Hypothalamus (tissue), 51 donors: ENCODE measurements at regions not wholly inside any gene's neighbourhood (a gene's known extent, or its start where the extent isn't known, plus 50 kb on each side); places are given as distances from the start of the nearest gene placed in this dataset.

Experiments used
- DNase-seq, 51 donors: peaks; one replicate each; lab custom pipeline; 2025; lab: John Stamatoyannopoulos, UW

DNA sequence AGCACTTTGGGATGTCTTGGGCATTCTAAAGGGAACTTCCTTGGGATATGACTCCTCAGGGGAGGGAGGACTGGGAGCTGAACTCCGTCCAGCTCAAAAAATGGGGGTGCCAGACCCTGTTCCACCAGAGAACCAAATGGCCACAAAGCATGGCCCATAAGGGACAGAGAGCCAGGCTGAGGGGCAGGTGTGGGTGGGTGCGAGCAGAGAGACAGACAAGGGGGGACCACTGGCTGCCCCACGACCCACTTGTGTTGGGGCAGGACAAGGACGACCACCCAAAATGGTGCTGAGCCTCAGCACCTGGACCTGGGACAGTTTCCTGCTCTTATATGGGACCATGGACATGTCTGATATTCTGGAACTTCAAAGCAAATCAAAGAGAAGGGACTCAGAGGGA is 148.2 kb upstream of the MLN start:
- DNase-seq: no peak

DNA sequence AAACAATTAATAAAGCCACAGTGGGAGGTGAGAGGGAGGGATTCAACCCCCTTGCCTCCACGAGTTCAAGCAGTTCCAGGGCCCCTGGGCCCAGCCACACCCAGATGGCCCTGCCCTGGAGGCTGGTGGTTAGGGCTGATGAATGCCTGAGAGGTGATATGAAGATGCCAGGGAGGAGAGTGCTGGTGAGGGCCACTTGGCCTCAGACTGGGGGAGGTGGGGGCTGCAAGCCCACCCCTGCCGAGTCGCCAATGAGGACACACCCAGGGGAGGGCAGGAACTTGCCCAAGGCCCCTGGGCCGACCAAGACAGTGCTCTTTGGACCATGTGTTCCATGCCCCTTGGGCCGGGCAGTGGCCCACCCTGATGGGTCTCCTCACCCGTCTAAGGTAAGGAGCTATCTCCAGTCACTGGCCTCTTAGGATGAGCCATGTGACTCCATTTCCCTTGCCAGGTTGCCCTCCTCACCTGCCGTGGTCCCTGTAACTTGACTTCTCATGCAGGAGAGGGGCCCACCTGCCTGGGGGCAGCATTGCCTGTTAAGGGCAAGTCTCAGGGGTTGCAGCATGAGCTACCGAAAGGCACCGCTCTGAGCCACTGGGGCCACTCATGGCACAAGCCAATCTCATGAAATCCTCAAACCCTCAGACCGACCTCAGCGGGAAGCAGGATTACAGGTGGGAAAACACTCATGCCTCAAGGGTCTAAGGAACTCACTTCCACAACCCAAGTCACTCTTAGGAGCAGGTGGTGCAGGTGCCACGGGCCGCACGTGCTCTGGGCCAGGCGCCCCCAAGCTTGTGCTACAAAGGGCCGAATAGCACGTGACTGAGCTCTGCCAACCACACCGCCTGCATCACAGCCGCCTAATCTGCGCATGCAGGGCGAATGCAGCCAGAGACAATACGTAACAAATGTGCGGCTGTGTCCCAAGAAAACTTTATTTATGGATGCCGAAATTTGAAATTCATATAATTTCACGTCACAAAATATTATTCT is 147.4 kb upstream of the MLN start:
- no peak for DNase-seq

DNA sequence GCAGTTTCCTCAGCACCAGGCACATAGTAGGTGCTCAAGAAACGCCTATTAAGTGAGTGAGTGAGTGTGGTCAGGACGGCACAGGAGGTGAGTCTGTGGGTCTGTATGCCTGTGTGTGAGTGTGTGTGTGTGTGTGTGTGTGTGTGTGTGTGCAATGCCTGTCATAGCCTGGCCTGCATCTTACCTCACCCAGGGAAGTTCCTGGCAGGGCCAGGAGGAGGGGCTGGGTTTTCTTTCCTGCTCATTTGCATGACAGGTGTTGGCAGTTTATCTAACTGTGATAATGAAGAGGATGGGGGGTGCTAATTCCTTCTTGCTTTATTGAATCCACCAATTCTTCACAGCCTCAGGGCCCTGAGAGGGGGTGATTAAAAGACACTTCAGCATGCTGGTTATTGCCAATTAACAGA is 146.7 kb upstream of the MLN start:
- no peak for DNase-seq

DNA sequence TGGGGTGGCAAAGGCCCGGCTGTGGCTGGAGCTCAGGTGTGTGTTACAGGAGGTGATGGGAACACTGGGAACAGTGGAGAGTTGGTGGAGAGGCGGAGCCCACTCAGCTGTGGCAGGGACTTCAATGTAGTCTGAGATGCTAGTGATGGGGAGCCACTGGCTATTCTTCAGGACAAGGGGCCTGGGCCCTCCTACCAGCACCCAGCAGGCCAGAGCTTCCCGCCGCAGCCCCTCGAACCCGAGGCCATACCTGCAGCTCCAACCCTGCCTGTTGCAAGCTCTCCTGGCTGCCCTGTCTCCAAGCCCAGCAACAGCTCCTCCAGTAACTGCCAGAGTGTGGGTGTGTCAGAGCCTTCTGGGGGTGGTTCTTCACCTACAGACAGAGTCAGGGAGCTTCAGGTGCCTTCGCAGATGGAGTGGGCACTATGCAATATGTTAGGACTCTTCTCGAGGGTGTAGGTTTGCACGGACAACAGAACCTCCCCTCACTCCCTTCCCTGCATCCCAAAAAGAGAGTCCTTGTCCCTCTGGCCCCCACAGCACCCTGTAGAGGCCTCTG is 146.2 kb upstream of the MLN start:
- no peak for DNase-seq

DNA sequence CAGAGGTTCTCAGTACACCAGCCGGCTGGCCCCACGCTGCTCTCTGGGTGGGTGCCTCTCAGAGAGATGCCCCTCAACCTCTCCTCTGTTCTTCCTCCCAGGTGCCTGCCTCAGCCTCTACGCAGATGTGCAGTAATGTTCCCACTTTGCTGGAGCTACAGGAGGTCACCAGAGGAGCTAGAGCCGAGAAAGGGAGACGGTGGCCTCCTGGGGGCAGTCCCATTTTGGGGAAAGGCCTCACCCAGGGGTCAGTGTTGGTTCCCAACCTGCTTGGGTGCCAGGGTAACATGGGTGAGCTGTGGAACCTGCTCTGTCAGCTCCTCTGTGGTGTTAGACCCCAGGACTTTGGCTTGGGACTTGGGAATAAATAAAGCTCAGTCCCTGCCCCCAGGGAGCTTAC is 145.3 kb upstream of the MLN start:
- DNase-seq: no peak

DNA sequence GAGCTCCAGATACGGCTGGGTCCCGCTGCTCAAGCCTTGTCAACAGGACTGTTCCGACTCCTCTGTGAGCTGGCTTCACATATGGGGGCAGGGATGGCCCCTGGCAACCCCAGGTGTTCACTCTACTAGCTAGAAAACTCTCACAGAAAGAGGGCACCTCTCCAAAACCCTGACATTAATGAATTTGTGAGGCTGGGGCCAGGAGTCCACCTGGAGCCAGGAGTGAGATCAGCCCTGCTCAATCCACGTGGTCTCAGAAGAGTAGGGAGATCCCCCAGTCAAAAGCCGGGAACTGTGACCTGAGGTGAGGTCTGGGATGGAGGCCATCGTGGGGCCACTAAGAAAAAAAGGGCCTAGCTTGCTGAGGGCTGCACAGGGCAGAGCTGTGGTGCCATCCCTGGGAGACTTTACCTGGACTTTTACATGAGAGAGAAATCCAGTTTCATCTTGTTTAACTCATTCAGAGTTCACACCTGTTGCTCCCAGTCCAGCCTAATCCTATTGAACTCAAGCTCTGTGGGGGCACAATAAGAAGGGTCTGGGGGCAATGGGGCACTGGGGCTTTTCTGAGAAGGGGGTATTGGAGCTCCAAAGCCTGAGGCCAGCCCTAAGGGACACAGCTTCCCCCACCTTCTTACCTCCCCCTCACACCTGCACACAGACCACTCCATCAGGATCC is 144.3 kb upstream of the MLN start:
- DNase-seq: no peak

DNA sequence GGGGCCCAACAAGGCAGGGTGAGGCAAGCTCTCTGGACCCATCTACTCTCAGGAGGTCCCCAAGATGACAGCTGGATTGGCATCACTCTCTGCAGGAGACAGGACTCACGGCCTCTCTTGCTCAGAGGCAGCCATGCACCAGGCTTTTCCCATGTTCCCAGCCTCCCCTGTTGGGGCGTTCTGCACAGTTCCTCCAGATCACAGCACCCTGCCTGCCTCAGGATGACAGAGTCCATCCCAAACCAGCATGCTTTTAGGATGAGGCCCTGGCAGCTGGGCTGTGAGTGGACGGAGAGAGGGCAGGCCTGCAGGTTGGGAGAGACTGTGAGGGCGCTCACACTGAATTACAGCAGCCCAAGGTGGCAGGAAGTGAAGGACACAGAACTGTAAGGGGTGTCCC is 143.2 kb upstream of the MLN start:
- no peak for DNase-seq

DNA sequence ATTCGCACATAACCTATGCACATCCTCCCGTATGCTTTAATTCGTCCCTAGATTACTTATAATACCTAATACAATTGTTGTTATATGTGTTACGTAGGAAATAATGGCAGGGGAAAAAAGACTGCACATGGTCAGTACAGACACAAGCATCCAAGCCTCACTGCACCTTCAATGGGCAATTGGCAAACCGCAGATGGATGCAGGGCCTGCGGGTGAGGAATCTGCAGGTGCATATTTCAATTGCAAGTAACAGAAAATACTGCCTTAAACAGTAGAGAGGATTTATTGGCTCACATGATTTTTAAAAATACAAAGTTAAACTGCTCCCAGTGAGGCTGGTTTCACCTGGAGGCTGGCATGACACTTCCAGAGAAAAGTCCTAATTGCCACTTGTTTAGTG is 142.1 kb upstream of the MLN start:
- no peak for DNase-seq

DNA sequence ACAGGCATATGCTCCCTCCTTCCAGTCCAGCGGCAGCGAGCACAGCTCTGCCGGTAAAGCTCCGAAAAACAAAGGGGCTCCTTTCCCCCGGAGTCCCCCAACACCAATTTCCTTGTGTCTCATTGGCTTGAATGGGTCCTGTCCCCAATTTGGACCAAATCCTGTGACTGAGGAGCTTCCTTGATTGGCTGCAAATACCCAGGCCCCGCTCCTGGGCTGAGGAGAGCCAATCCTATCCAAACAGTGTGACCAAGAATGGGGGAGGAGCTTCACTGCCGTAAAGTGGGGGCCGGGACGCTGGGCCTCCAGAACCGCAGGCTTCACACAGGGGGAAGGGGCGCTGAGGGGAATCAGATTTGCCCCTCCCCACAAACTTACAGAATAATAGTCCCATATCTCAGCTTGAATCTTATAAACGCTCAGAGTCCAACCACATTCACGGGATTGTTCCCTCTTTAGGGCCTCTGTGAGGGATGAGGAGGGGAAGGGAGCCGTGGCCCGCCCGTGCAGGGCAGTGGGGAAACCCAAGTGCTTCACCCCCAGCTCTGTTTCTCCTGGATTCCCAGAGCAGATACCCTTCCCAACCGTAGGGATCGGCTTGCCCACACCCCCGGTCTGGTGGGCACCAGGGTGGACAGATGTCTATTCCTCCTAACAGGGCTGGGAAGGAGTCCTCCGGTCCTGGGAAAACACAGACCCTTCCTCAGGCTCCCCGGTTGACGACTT is 141.0 kb upstream of the MLN start:
- no peak for DNase-seq

DNA sequence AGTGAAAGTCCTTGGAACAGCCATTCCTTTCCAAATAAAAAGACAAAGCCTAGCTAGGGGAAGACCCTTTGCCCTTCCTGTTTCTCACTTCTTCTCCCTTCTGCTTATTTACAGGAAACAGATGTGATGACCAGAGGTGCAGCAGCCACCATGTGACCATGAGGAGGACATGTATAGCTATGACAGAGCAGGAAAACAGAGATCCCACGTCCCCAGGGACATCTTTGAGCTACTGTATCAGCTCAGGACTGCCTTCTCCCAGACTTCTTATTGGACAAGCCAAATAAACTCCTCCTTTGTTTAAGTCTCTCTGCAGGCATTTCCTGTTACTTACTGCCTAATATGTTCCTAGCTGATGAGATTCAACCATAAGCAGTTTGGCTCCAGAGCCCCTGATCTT is 133.1 kb upstream of the MLN start:
- DNase-seq: no peak

DNA sequence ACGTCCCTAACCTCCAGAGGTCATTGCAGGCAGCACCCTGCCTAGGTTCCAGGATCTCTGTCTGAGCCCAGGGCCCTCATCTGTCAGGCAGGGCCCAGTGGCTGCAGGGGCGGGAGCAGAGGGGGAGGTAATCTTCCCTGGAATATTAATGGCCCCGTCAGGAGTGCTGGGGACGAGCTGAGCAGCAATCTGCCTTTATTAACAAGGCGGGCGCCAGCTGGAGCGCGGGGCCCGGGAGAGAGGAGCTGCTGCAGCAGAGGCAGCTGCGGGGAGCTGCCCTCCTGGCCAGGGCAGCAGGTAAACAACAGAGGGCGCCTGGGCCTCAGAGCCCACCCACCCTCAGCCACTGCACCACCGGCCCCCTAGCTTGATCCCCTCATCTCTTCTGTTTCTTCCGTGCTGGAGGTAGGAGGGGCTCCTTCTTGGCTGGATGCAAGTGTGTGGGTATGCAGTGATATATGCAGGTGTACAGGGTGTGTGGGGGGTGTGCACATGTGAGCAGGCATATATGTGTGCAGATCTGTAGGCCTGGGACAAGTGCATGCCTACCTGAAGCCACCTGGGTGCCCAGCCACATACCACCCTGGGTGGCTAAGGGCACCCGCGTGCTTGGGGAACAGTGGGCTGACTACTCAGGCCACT is 131.8 kb upstream of the MLN start:
- no peak for DNase-seq

DNA sequence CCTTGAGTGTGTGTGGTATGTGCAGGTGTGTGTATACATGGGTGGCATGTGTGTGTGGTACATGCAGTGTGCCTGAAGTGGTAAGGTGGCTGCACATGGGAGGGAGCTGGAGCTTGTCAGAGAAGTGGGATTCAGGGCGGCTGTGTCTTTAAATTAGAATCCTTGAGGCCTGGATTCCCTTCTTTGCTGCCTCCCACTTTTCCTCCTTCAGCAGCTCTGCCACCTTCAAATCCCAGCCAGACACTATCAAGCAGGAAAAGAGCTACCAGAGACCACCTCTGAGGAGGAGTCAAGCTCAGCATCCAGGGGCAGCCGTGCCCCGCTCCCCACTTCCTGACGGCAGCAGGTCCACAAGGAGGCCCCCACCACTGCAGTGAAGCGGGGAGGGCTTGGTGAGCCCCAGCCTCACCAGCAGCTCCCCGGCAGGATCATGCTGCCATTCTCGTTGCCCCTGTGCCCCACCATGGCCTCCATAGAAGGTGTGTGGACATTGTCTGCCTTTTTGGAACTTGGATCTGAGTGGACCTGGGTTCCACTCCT is 131.0 kb upstream of the MLN start:
- no peak for DNase-seq

DNA sequence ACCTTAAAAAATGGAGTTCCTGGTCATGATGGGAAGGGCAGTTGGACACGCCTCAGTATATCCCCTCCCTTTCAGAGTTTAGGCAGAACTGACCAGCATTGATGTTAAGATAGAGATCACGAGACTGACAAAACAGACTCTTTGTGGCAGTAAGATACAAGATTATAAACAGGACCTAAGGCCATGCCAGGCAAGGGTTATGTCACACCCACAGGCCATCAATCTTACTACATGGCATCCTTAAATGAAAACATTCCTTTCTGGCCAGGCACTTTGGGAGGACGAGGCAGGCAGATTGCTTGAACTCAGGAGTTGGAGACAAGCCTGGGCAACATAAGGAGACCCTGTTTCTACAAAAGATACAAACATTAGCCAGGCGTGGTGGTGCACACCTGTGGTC is 129.3 kb upstream of the MLN start:
- DNase-seq: no peak

DNA sequence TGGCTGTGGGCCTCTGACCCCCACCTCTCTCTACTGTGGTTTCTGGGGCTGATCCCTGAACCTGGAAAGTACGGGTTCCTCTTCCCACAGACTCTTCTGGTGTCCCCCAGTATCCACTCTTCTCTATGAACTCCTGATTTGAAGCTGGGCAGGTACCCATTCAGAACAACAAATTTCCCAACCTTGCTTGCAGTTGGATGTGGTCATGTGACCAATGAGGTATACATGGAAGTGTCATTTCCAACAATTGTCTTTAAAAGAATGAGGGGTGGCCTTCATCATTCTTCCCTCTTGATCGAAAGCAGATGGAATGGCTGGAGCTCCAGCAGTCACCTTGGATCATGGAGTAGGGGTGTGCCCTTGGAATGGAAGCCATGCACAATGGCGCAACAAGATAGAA is 128.0 kb upstream of the MLN start:
- DNase-seq: no peak

DNA sequence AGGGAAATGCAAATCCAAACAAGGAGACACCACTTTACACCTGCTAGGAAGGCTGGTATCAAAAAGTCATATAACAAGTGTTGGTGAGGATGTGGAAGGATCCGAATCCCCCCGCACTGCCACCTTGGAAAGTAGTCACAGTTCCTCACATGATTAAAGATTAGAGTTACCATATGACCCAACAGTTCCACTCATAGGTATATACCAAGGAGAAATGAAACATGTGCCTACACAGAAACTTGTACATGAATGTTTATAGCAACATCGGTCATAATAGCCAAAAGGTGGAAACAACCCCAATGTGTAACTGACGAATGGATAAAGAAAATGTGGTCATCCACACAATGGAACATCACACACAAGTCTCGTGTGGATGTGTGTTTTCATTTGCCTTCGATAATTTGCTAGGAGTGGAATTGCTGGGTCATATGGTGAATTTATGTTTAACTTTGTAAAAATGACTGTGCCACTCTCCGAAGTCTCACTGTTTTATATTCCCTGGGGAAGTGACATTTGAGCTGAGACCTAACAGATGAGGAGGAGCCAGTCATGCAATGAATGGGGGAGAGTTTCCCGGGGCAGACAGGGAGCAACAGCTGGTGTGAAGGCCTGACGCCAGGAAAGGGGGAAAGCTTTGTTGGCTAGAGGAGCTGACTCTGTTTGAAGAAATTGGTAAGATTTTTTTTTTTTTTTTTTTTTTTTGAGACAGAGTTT is 125.9 kb upstream of the MLN start:
- no peak for DNase-seq

DNA sequence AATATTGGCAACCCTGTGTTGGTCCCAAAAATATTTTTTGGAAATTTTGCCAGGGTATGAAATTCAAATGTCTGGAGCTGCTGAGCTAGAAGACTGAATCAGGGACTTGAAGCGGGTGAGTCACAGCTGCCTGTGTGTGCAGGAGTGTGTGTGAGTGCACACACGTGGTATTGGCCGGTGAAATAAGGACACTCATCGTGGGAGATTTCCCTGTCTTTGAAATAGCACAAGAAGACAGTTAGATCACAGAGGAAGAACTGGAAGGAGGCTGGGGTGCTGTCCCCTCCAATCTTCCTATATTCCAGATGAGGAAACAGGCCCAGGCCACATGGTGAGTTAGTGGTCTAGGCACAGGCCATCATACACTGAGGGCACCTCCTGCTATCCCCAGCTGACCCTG is 123.8 kb upstream of the MLN start:
- peak in 2 of 51 donors; percentile 5 to 33 for DNase-seq

DNA sequence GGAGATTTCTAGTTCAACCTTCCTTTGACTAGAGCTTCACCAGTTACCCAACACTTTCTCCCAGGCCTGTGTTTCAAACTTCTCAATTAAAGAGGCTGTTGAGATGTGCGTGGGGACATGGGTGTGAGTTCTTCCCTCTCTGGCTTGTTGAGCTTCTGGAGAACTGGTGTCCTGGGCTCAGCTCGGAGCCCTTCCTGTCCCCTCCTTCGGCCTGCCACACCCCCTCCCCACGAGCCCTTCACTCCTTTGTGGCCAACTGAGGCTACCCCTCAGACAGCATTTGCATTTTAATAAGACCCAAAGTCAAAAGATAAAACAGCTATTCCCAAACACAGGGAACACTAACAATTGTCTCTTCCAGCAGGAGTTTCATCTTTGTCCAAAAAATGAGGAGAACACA is 123.3 kb upstream of the MLN start:
- no peak for DNase-seq

DNA sequence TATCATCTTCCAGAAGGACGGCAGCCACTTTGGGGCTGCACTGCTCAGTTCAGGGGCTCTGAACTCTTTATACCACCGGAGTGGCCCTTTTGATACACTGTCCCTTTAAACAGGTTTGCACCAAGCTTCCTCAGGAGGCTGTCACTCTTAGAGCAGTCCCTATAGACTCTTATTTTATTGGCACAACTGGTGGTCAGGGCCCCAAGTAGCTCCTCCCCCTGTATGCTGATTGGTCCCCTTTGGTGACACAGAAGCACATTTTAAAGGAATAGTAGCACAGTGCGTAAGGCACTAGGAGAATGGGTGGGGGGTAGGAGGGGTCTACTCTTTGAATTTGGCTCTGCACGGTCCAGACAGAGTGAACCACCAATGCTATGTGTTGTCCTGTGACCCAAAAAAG is 122.6 kb upstream of the MLN start:
- no peak for DNase-seq

DNA sequence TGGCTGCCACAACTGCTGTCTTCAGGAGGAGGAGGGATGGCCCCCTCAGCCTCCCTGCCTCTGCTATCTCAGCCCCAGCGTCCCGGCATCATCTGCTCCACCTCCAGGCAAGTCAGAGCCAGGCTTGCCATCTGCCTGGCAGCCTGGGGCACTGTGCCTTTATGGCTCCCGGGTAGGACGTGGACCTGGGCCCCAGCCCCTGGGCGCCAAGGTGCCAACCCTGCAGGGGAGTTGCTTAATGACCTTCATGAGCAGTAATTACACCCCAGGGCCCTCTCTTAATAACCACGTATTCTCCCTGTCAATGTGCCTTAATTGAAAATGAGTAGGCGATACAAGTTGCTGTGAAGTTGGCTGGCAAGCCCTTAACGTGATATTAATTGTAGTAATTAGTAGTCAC is 122.1 kb upstream of the MLN start:
- no peak for DNase-seq

DNA sequence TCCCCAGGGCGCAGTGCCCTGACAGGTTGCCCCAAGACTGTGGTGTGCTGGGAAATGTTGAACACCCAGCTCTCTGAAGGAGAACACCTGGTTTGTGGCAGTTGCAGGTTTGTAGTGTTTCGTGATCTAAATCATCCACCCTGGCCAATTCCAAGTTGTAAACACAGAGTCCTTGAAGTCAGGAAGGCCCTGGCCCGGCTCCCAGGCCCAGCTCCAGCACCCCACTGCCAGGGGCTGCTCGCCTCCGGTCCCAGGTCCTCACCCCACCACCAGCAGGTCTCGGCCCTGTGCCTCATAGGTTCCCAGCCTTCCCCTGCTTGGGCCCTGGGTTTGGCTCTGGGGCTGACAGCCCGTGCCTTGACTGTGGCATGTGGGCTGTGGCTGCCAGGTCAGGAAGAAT is 121.4 kb upstream of the MLN start:
- no peak for DNase-seq
